Stimulated activated naive CD8-positive, alpha-beta T cell treated with anti-CD3 and anti-CD28 coated beads, Interleukin-15, Interleukin-2, amounts not matched to agents 100 ng/mL and 50 ng/mL, for 24 hours (primary cell): ENCODE measurements at regions not wholly inside any gene's neighbourhood (a gene's known extent, or its start where the extent isn't known, plus 50 kb on each side); places are given as distances from the start of the nearest gene placed in this dataset.

ENCODE experiments used
- H3K27ac Mint-ChIP-seq: one replicate; pipeline ENCODE4 v1.8.0; 2021; ENCODE audit warnings: mild to moderate bottlenecking, mixed read lengths
- H3K27me3 Mint-ChIP-seq: one replicate; pipeline ENCODE4 v1.8.0; 2021; ENCODE audit warnings: mixed read lengths
- H3K36me3 Mint-ChIP-seq: one replicate; pipeline ENCODE4 v1.8.0; 2021; ENCODE audit warnings: low read depth, mixed read lengths
- H3K4me1 Mint-ChIP-seq: one replicate; pipeline ENCODE4 v1.8.0; 2021; ENCODE audit warnings: low read depth, mixed read lengths
- H3K4me3 Mint-ChIP-seq: one replicate; pipeline ENCODE4 v1.8.0; 2021; ENCODE audit warnings: mild to moderate bottlenecking, mixed read lengths
- H3K9me3 Mint-ChIP-seq: one replicate; pipeline ENCODE4 v1.8.0; 2021; ENCODE audit warnings: mixed read lengths

GRCh38 chr6:43873806-43874714 lies 104.0 kb downstream of the VEGFA start:
- H3K27ac Mint-ChIP-seq = no peak overlapping the region
- no peak overlapping the region for H3K4me3 Mint-ChIP-seq
- no peaks in the 10 kb centered on the region for H3K9me3 Mint-ChIP-seq
- H3K27me3 Mint-ChIP-seq = peaks cover 5% of the 10 kb centered on the region
- no peaks in the 10 kb centered on the region for H3K4me1 Mint-ChIP-seq
- H3K36me3 Mint-ChIP-seq = no peaks in the 10 kb centered on the region

- peaks cover 5% of the 10 kb centered on the region for H3K27me3 Mint-ChIP-seq
- H3K9me3 Mint-ChIP-seq = no peaks in the 10 kb centered on the region
- H3K27ac Mint-ChIP-seq = no peak overlapping the region
- no peak overlapping the region for H3K4me3 Mint-ChIP-seq
- no peaks in the 10 kb centered on the region for H3K36me3 Mint-ChIP-seq
- no peaks in the 10 kb centered on the region for H3K4me1 Mint-ChIP-seq
These were observed 101.9 kb downstream of the VEGFA start for GRCh38 chr6:43871933-43872332.

- Mint-ChIP-seq H3K36me3 (no peaks in the 10 kb centered on the region), H3K4me1 (no peaks in the 10 kb centered on the region), H3K4me3 (no peak overlapping the region), H3K27ac (no peak overlapping the region), H3K27me3 (peaks cover 5% of the 10 kb centered on the region), H3K9me3 (no peaks in the 10 kb centered on the region)
These were observed 101.3 kb downstream of the VEGFA start for GRCh38 chr6:43871284-43871683.

DNA sequence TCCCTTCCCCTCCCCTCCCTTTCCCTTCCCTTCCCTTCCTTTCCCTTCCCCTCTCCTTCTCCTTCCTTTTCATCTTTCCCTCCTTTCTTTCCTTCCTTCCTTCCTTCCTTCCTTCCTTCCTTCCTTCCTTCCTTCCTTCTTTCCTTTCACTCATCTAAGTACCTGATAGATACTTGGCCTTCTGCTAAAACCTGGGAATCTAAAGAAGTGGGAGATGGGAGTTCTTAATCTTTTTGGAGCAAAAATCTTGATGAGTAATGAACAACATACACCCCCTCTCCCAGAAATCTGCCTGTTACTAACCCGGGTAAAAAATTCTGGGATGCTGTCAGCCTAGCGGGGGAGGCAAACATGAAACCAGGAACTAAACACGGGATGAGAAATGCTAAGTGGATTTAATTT lies 100.7 kb downstream of the VEGFA start:
- H3K4me1 Mint-ChIP-seq = no peaks in the 10 kb centered on the region
- no peak overlapping the region for H3K27ac Mint-ChIP-seq
- no peaks in the 10 kb centered on the region for H3K9me3 Mint-ChIP-seq
- H3K27me3 Mint-ChIP-seq = peaks cover 5% of the 10 kb centered on the region
- H3K4me3 Mint-ChIP-seq = no peak overlapping the region
- H3K36me3 Mint-ChIP-seq = no peaks in the 10 kb centered on the region

- no peaks in the 10 kb centered on the region for H3K9me3 Mint-ChIP-seq
- no peak overlapping the region for H3K27ac Mint-ChIP-seq
- no peaks in the 10 kb centered on the region for H3K4me1 Mint-ChIP-seq
- H3K27me3 Mint-ChIP-seq = peaks cover 5% of the 10 kb centered on the region
- no peaks in the 10 kb centered on the region for H3K36me3 Mint-ChIP-seq
- no peak overlapping the region for H3K4me3 Mint-ChIP-seq
These were observed 100.0 kb downstream of the VEGFA start for GRCh38 chr6:43869792-43870659.

GRCh38 chr6:43869079-43869710 lies 99.2 kb downstream of the VEGFA start:
- no peaks in the 10 kb centered on the region for H3K9me3 Mint-ChIP-seq
- no peaks in the 10 kb centered on the region for H3K36me3 Mint-ChIP-seq
- H3K4me1 Mint-ChIP-seq = no peaks in the 10 kb centered on the region
- no peak overlapping the region for H3K4me3 Mint-ChIP-seq
- H3K27ac Mint-ChIP-seq = no peak overlapping the region
- H3K27me3 Mint-ChIP-seq = peaks cover 5% of the 10 kb centered on the region

- no peaks in the 10 kb centered on the region for H3K36me3 Mint-ChIP-seq
- H3K27ac Mint-ChIP-seq = no peak overlapping the region
- peaks cover 5% of the 10 kb centered on the region for H3K27me3 Mint-ChIP-seq
- H3K4me1 Mint-ChIP-seq = no peaks in the 10 kb centered on the region
- H3K4me3 Mint-ChIP-seq = no peak overlapping the region
- H3K9me3 Mint-ChIP-seq = no peaks in the 10 kb centered on the region
These were observed 98.5 kb downstream of the VEGFA start for GRCh38 chr6:43868467-43868866.

DNA sequence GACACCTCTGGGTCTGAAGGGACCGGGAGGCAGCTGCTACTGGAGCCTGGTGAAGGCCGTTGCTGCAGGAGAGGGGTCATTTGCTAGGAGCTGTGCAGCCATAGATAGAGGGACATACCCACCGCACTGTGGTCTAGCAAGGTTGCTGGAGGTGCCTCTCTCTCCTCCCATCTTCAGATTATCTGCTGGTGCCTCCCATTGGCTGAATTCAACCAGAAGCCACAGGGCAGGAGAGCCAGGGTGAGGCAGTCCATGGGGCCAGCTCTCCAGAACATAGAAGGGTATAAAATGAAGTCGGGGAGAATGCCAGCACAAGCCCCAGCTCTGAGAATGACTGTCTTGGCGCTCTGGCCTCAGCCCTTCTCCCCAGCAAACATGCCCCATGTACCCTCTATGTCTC lies 98.0 kb downstream of the VEGFA start:
- no peaks in the 10 kb centered on the region for H3K9me3 Mint-ChIP-seq
- peaks cover 8% of the 10 kb centered on the region for H3K27me3 Mint-ChIP-seq
- no peak overlapping the region for H3K4me3 Mint-ChIP-seq
- no peak overlapping the region for H3K27ac Mint-ChIP-seq
- no peaks in the 10 kb centered on the region for H3K36me3 Mint-ChIP-seq
- H3K4me1 Mint-ChIP-seq = no peaks in the 10 kb centered on the region

- peaks cover 8% of the 10 kb centered on the region for H3K27me3 Mint-ChIP-seq
- H3K36me3 Mint-ChIP-seq = no peaks in the 10 kb centered on the region
- no peaks in the 10 kb centered on the region for H3K9me3 Mint-ChIP-seq
- no peak overlapping the region for H3K27ac Mint-ChIP-seq
- H3K4me3 Mint-ChIP-seq = no peak overlapping the region
- H3K4me1 Mint-ChIP-seq = no peaks in the 10 kb centered on the region
These were observed 97.2 kb downstream of the VEGFA start for GRCh38 chr6:43867246-43867645.

DNA sequence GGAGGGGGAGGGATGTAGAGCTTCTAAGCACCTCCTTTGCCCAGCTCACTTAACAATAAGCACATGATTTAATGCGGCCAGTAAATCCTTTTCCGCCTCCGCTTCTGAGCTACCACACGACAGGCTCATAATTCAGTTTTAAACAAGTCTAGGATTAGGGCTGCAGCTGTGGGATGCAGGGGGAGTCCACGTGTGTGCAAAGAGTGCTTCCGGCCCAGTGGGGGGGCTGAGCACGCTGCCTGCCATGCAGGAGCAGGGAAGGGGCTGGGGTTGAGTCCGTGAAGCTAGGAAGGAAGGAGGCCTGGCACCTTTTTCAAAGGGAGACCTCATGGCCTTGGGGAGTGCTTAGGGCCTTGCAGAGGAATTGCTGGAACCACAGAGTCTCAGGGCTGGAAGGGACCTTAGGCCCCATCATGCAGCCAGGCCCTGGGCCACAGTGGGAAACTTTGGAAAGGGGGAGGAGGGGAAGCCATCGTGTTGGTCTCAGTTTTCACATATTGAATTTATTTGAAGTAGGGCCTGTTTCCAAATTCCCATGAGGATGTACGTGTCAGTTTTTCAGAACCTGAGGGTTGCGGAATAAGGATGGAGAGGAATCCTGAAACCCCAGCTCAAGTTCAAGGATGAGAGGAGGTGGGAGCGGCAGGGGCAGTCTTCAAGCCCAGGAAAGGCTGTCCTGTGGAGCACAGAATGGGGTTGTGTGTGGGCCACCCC lies 96.1 kb downstream of the VEGFA start:
- Mint-ChIP-seq H3K36me3 (no peaks in the 10 kb centered on the region), H3K4me1 (no peaks in the 10 kb centered on the region), H3K9me3 (no peaks in the 10 kb centered on the region), H3K27ac (no peak overlapping the region), H3K27me3 (peaks cover 5% of the 10 kb centered on the region), H3K4me3 (no peak overlapping the region)

- Mint-ChIP-seq H3K9me3 (no peaks in the 10 kb centered on the region), H3K36me3 (no peaks in the 10 kb centered on the region), H3K27me3 (peaks cover 3% of the 10 kb centered on the region), H3K27ac (no peak overlapping the region), H3K4me1 (no peaks in the 10 kb centered on the region), H3K4me3 (no peak overlapping the region)
These were observed 95.1 kb downstream of the VEGFA start for GRCh38 chr6:43865086-43865485.

- Mint-ChIP-seq H3K4me3 (no peak overlapping the region), H3K4me1 (no peaks in the 10 kb centered on the region), H3K36me3 (no peaks in the 10 kb centered on the region), H3K27ac (no peak overlapping the region), H3K9me3 (no peaks in the 10 kb centered on the region), H3K27me3 (peaks cover 3% of the 10 kb centered on the region)
These were observed 92.9 kb downstream of the VEGFA start for GRCh38 chr6:43862925-43863324.

GRCh38 chr6:43861212-43861894 lies 91.3 kb downstream of the VEGFA start:
- H3K27me3 Mint-ChIP-seq = peaks cover 3% of the 10 kb centered on the region
- no peak overlapping the region for H3K4me3 Mint-ChIP-seq
- H3K4me1 Mint-ChIP-seq = no peaks in the 10 kb centered on the region
- no peaks in the 10 kb centered on the region for H3K36me3 Mint-ChIP-seq
- no peaks in the 10 kb centered on the region for H3K9me3 Mint-ChIP-seq
- no peak overlapping the region for H3K27ac Mint-ChIP-seq

DNA sequence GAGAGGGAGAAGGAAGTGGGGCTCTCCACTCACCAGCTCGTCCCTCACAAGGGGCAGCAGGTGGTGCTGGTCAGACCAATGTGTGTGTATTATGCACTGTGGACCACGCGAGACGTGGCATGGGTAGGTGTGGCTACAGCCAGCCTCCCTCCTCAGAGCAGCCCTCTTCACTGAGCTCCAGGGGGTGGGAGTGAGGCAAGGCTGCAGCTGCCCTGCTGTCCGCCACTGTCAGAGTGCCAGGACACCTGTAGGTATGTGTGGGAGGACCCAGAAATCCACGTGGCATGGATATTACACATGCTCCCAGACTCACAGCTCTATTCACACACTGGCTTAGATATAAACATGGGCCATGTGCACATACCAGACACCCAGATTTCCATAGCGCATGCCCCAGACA lies 90.3 kb downstream of the VEGFA start:
- Mint-ChIP-seq H3K4me3 (no peak overlapping the region), H3K9me3 (no peaks in the 10 kb centered on the region), H3K27ac (no peak overlapping the region), H3K4me1 (no peaks in the 10 kb centered on the region), H3K36me3 (no peaks in the 10 kb centered on the region), H3K27me3 (peaks cover 3% of the 10 kb centered on the region)
